ENCODE measurements at regions not wholly inside any gene's neighbourhood (a gene's known extent, or its start where the extent isn't known, plus 50 kb on each side); places are given as distances from the start of the nearest gene placed in this dataset.

- DNase-seq (ENCODE audit: extremely low spot score): no peak
- no peak for TF ChIP-seq CTCF (IDR thresholded peaks at IDR 0.05; ENCODE audit: control extremely low read depth, extremely low read depth, low read depth, missing control alignments)
- ChIA-PET POLR2A (no interaction called here), CTCF (no interaction called here)
These were observed 159.3 kb downstream of the GLI2 start for GRCh38 chr2:120894966-120895365.

- TF ChIP-seq CTCF (IDR thresholded peaks at IDR 0.05; ENCODE audit: control extremely low read depth, extremely low read depth, low read depth, missing control alignments): no peak
- no peak for DNase-seq (ENCODE audit: extremely low spot score)
- ChIA-PET CTCF (no interaction called here), POLR2A (no interaction called here)
These were observed 160.5 kb downstream of the GLI2 start for GRCh38 chr2:120896126-120896525.

- DNase-seq (ENCODE audit: extremely low spot score): no peak
- TF ChIP-seq CTCF (IDR thresholded peaks at IDR 0.05; ENCODE audit: control extremely low read depth, extremely low read depth, low read depth, missing control alignments): no peak
- POLR2A ChIA-PET: no interaction called here
- CTCF ChIA-PET: no interaction called here
These were observed 161.2 kb downstream of the GLI2 start for GRCh38 chr2:120896901-120897300.

- ChIA-PET CTCF (no interaction called here), POLR2A (no interaction called here)
- DNase-seq (ENCODE audit: extremely low spot score): no peak
- no peak for TF ChIP-seq CTCF (IDR thresholded peaks at IDR 0.05; ENCODE audit: control extremely low read depth, extremely low read depth, low read depth, missing control alignments)
These were observed 161.7 kb downstream of the GLI2 start for GRCh38 chr2:120897399-120897798.

GRCh38 chr2:120898496-120898895 is 162.8 kb downstream of the GLI2 start:
- no peak for TF ChIP-seq CTCF (IDR thresholded peaks at IDR 0.05; ENCODE audit: control extremely low read depth, extremely low read depth, low read depth, missing control alignments)
- ChIA-PET CTCF (interaction anchor here (1.7 kb wide), 1 partner anchor 34 kb away, joined by 3 read pairs; no protein-coding TSS in a partner anchor), POLR2A (no interaction called here)
- DNase-seq (ENCODE audit: extremely low spot score): no peak

- POLR2A ChIA-PET: no interaction called here
- CTCF ChIA-PET: interaction anchor here (1.1 to 1.7 kb wide), 3 partner anchors 9 to 34 kb away, joined by 3 to 4 read pairs (median 3); no protein-coding TSS in a partner anchor
- no peak for DNase-seq (ENCODE audit: extremely low spot score)
- no peak for TF ChIP-seq CTCF (IDR thresholded peaks at IDR 0.05; ENCODE audit: control extremely low read depth, extremely low read depth, low read depth, missing control alignments)
These were observed 163.5 kb downstream of the GLI2 start for GRCh38 chr2:120898961-120899750.
